Endodermal cell (in vitro differentiated cells): ENCODE measurements at regions not wholly inside any gene's neighbourhood (a gene's known extent, or its start where the extent isn't known, plus 50 kb on each side); places are given as distances from the start of the nearest gene placed in this dataset.

Experiments
- DNase-seq: peaks from one replicate; pipeline ENCODE4 v3.0.0-alpha.2; 2017
- H3K27ac ChIP-seq: 2 replicates; pipeline ENCODE4 v1.5.1; 2013; ENCODE audit warnings: mild to moderate bottlenecking, low read depth, low read length, moderate library complexity
- H3K27me3 ChIP-seq: 2 replicates; pipeline ENCODE4 v1.6.1; 2013; ENCODE audit warnings: mild to moderate bottlenecking, low read length, moderate library complexity; ENCODE audit not compliant: insufficient read depth, control insufficient read depth, poor library complexity, severe bottlenecking
- H3K36me3 ChIP-seq: 2 replicates; pipeline ENCODE4 v1.7.0; 2013; ENCODE audit warnings: mild to moderate bottlenecking, low read length, moderate library complexity; ENCODE audit not compliant: control insufficient read depth, insufficient read depth
- H3K4me1 ChIP-seq: one replicate; pipeline ENCODE4 v1.7.0; 2013; ENCODE audit warnings: low read length; ENCODE audit not compliant: control insufficient read depth, insufficient read depth
- H3K4me3 ChIP-seq: 2 replicates; pipeline ENCODE4 v1.5.1; 2013; ENCODE audit warnings: mild to moderate bottlenecking, low read length, moderate library complexity
- H3K9ac ChIP-seq: 2 replicates; pipeline ENCODE4 v1.6.1; 2013; ENCODE audit warnings: mild to moderate bottlenecking, low read length, moderate library complexity; ENCODE audit not compliant: poor library complexity, severe bottlenecking; ENCODE audit errors: extremely low read depth
- H3K9me3 ChIP-seq: 2 replicates; pipeline ENCODE4 v1.6.1; 2013; ENCODE audit warnings: mild to moderate bottlenecking, low read length, moderate library complexity; ENCODE audit not compliant: control insufficient read depth
- H3K27ac Mint-ChIP-seq: 2 replicates; pipeline ENCODE4 v1.8.0; 2020; ENCODE audit warnings: mixed read lengths
- H3K27me3 Mint-ChIP-seq: 2 replicates; pipeline ENCODE4 v1.8.0; 2021; ENCODE audit warnings: mild to moderate bottlenecking, mixed read lengths; ENCODE audit not compliant: insufficient read depth
- H3K36me3 Mint-ChIP-seq: 2 replicates; pipeline ENCODE4 v1.8.0; 2020; ENCODE audit warnings: low read depth, mixed read lengths
- H3K4me1 Mint-ChIP-seq: 2 replicates; pipeline ENCODE4 v1.8.0; 2020; ENCODE audit warnings: mixed read lengths
- H3K4me3 Mint-ChIP-seq: 2 replicates; pipeline ENCODE4 v1.8.0; 2020; ENCODE audit warnings: mild to moderate bottlenecking, moderate library complexity, mixed read lengths
- H3K9me3 Mint-ChIP-seq: 2 replicates; pipeline ENCODE4 v1.8.0; 2020; ENCODE audit warnings: mild to moderate bottlenecking, mixed read lengths
- WGBS, 2 experiments: methylation state at CpG; one replicate each; pipeline versions ENCODE4 v1.1.5 to v1.1.7; 2013; ENCODE audit warnings: missing lambda C conversion rate in 2 of 2, mixed read lengths in 1 of 2; ENCODE audit not compliant: insufficient coverage in 1 of 2, insufficient read length in 1 of 2; 5-methylcytosine and 5-hydroxymethylcytosine counted together
- TF ChIP-seq, protein P1 (sequence below): fragments of 200-600 bp; sonication (generic); conservative IDR thresholded peaks from 2 replicates; pipeline ENCODE4 v1.5.0; 2021; ENCODE audit warnings: antibody characterized with exemption, mild to moderate bottlenecking

DNA sequence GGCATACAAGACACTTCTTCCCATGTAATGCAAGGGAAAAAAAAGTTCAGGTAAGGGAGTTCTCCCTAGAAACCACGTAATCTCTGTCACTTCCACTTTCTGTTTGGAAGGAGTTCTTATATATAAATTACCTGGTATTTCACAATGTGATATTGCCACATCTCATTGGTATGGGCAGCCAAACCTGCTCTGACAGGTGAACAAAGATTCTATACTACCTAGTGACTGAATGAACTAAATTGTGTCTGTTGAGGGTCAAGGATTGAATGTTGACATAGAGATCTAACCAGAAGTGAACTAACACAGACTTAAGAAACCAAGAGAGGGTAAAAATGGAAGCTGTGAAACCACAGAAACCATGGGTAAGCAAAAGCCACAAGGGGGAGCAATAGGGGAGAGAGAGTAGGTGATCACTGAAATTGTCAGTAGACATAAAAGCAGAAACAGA is 161.3 kb downstream of the RPL10L start:
- no peaks in the 10 kb centered on the region for H3K36me3 ChIP-seq
- H3K27me3 ChIP-seq: no peaks in the 10 kb centered on the region
- H3K9me3 Mint-ChIP-seq: no peaks in the 10 kb centered on the region
- H3K4me3 Mint-ChIP-seq: no peak overlapping the region
- no peaks in the 10 kb centered on the region for H3K9me3 ChIP-seq
- H3K27me3 Mint-ChIP-seq: no peaks in the 10 kb centered on the region
- H3K9ac ChIP-seq: no peak overlapping the region
- H3K27ac ChIP-seq: no peak overlapping the region
- no peak overlapping the region for H3K4me3 ChIP-seq
- H3K36me3 Mint-ChIP-seq: no peaks in the 10 kb centered on the region
- TF ChIP-seq, protein P1, sequence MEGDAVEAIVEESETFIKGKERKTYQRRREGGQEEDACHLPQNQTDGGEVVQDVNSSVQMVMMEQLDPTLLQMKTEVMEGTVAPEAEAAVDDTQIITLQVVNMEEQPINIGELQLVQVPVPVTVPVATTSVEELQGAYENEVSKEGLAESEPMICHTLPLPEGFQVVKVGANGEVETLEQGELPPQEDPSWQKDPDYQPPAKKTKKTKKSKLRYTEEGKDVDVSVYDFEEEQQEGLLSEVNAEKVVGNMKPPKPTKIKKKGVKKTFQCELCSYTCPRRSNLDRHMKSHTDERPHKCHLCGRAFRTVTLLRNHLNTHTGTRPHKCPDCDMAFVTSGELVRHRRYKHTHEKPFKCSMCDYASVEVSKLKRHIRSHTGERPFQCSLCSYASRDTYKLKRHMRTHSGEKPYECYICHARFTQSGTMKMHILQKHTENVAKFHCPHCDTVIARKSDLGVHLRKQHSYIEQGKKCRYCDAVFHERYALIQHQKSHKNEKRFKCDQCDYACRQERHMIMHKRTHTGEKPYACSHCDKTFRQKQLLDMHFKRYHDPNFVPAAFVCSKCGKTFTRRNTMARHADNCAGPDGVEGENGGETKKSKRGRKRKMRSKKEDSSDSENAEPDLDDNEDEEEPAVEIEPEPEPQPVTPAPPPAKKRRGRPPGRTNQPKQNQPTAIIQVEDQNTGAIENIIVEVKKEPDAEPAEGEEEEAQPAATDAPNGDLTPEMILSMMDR: peak; percentile 86
- H3K4me1 ChIP-seq: no peaks in the 10 kb centered on the region
- H3K27ac Mint-ChIP-seq: no peak overlapping the region
- H3K4me1 Mint-ChIP-seq: peaks cover 2% of the 10 kb centered on the region
- WGBS, 2 experiments: no CpG with 5 or more reads among the region's 1 CpG
- peak; percentile 71 for DNase-seq

DNA sequence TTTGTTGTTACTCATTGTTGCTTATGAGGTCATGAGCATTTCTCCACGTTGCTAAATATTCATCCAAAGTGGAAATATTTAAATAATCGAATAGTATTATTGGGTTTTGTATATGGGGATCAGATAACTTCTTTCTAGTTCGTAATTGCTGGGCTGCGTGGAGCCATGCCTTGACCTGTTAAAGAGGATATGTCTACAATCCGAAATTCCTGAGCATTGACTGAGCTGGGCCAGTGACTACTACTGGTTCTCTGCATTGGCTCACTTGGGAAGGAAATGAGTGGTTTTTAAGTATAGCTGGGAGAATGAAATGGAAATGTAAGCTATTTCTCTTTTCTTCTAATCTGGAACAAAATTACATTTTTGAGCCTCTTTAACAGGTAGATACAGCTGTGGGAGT is 163.2 kb downstream of the RPL10L start:
- DNase-seq: no peak
- 89 to 95% methylated on average over 4 to 5 of the region's 5 CpGs for WGBS, 2 experiments
- Histone ChIP-seq H3K4me1 (no peaks in the 10 kb centered on the region), H3K4me3 (no peak overlapping the region), H3K9ac (no peak overlapping the region), H3K36me3 (no peaks in the 10 kb centered on the region), H3K27me3 (no peaks in the 10 kb centered on the region), H3K27ac (no peak overlapping the region), H3K9me3 (no peaks in the 10 kb centered on the region)
- no peaks in the 10 kb centered on the region for H3K36me3 Mint-ChIP-seq
- H3K27ac Mint-ChIP-seq: no peak overlapping the region
- no peaks in the 10 kb centered on the region for H3K27me3 Mint-ChIP-seq
- peaks cover 2% of the 10 kb centered on the region for H3K4me1 Mint-ChIP-seq
- TF ChIP-seq, protein P1: no peak
- no peaks in the 10 kb centered on the region for H3K9me3 Mint-ChIP-seq
- H3K4me3 Mint-ChIP-seq: no peak overlapping the region

DNA sequence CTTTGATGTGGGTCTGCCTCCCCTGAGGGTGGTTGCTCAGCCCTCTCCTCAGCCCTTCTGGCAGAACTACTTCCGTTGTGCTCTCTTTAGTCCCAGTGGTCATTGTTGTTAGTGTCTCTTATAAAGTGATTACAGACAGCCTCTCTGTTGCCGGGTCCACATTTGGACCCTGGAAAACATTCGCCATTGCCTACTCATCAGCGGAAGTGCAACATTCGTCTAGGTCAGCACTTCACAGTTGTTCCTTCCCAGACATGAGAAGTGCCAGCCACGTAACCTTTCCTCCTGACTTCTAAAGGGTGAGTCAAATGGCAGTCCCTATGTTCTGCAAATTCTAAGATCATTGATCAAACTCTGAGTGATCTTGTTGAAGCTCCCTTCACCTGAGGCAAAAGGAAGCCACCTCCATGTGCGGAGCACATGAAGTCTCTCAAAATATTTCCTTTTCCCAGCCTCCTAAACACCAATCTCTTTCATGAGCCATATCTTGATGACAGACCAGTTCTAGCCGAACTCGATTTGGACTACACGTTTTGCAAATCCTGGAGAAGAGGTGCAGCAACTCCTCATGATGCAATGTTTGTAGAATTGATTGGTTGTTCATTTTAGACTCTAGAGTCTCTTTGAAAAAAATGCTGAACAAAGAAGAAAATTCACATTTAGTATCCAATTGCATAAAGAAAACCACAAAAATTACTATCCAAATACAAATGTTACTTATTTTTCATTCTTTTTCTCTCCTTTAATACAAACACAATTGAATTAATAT is 163.8 kb downstream of the RPL10L start:
- no peaks in the 10 kb centered on the region for H3K27me3 Mint-ChIP-seq
- no peaks in the 10 kb centered on the region for H3K9me3 Mint-ChIP-seq
- 91 to 98% methylated on average over 7 to 10 of the region's 10 CpGs for WGBS, 2 experiments
- no peaks in the 10 kb centered on the region for H3K36me3 ChIP-seq
- H3K4me1 Mint-ChIP-seq: peaks cover 2% of the 10 kb centered on the region
- H3K27me3 ChIP-seq: no peaks in the 10 kb centered on the region
- no peak overlapping the region for H3K27ac Mint-ChIP-seq
- TF ChIP-seq, protein P1: no peak
- H3K4me3 ChIP-seq: no peak overlapping the region
- no peak overlapping the region for H3K27ac ChIP-seq
- no peaks in the 10 kb centered on the region for H3K4me1 ChIP-seq
- H3K9me3 ChIP-seq: no peaks in the 10 kb centered on the region
- DNase-seq: peak; percentile 40
- no peak overlapping the region for H3K9ac ChIP-seq
- H3K36me3 Mint-ChIP-seq: no peaks in the 10 kb centered on the region
- H3K4me3 Mint-ChIP-seq: no peak overlapping the region
